Stimulated activated CD8-positive, alpha-beta memory T cell treated with anti-CD3 and anti-CD28 coated beads, Interleukin-7, amount 100 ng/mL, for 4 hours (primary cell): ENCODE measurements at regions not wholly inside any gene's neighbourhood (a gene's known extent, or its start where the extent isn't known, plus 50 kb on each side); places are given as distances from the start of the nearest gene placed in this dataset.

Experiments
- DNase-seq, 2 donors: peaks; one replicate each; pipeline ENCODE4 v3.0.0-alpha.2; 2020; ENCODE audit warnings: low read depth in 2 of 2

DNA sequence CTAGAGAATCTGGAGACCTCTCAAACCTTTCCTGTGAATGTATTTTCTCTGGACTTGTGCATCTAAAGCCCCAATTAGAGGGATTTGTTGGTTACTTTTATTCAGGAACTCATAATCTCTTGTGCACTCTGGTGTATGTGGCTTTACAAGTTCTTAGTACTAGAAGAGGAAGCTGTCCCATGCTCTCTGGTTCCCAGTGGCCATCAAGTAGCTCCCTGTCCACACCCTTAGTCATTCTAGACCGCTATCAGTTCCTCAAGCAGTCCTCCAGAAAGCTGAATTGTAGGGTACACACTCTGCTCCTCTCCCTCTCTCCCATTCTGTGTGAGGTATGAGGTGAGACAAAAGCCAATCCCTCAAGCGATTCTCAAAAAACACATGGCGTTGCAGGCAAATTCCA, 470.3 kb downstream of the PTPRC start:
- DNase-seq: no peak

GRCh38 chr1:199112365-199112764, 473.5 kb downstream of the PTPRC start:
- DNase-seq: no peak

DNA sequence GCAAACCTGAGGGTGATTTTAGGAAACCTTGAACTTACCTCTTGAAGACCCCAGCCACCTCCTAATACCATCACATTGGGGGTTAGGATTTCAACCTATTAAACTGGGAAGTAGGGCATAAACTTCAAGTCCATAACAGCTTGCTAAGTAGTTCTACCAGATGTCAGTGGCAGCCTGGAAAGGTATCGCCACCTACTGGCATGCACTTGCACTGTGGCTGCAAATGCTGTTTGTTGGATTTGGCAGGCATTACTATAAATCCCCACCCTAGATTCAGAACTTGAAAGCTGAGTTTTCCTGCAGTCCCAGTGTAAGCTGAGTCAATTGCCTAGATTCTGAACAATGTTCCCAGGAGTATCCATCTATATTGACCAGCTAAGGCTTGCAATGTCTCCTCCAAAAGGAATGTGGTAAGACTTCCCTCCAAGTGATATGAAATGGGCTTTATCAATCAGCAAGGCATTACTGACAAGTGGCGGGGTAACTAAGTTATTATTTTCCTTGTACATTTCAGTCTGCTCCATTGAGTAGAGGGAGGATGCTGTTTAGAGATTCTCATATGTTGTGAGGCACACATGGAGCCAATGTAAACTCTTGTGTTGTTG, 474.5 kb downstream of the PTPRC start:
- peak; percentile 43 to 49 for DNase-seq

DNA sequence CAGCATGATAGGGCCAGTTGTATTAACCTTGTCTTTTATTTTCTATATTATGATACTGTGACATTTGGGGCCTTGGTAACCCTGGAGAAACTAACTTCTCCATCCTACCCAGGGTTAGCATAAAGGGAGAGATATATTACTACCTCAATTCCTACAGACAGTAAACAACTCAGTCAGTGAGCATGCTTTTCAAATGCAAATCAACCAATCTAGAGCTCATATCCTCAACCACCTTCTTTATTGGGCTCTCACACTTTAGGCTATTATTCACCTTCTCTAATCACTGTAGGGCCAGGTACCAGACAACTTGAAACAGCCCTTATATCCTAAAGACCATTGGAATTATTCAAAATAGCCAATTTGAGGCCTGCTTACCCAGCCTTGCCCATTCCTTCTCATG, 477.6 kb downstream of the PTPRC start:
- no peak for DNase-seq

DNA sequence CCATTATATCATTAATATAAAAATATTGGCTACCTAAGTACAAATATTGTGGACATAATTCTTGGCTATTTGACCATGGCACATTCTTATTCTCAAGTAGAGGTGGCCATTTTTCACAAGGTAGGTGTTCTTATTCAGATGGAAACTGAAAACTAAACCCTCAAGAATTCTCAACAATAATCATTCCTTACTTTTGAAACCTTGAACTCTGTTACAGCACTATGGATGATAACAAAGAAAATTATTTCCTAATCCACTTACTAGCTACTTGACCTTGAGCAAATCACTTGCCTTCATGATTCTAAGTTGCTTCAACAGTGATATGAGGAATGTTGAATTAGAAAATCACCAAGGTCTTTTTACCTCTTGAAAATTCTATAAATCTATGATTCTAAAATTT, 482.2 kb downstream of the PTPRC start:
- no peak for DNase-seq

DNA sequence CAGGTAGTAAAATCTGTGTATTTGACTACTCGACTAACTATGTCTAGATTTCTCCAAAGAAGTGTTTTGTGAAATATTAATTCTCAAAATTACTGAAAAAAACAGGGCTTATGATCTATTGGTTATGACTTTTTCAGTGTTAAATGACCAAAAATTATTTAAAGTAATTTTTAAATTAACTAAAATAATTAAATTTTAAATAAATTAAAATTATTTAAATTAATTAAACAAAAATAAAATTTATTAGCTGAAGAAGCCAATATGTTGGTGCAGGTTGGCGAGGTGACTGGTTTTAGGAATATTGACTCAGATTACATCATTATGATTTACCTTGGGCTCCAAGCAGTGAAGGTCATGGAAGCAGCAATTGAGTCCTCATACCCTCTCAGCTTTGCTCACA, 483.2 kb downstream of the PTPRC start:
- no peak for DNase-seq

GRCh38 chr1:199122532-199123311, 483.9 kb downstream of the PTPRC start:
- no peak for DNase-seq

DNA sequence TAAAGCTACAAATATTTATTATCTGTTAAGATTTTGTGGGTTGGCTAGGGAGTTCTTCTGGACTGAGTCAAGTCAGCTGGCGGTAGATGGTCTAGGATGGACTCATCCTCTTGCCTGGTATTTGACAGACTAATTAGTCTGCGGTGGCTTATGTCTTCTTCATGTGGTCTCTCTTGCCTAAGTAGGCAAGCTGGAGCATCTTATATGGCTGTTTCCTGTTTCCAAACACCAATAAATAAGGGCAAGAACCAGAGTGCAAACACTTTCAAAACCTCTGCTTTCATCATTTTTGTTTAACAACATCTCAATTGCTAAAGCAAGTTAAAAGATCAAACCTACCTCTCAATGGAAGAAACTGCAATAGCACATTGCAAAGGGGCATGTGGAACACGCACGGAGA, 484.8 kb downstream of the PTPRC start:
- no peak for DNase-seq

DNA sequence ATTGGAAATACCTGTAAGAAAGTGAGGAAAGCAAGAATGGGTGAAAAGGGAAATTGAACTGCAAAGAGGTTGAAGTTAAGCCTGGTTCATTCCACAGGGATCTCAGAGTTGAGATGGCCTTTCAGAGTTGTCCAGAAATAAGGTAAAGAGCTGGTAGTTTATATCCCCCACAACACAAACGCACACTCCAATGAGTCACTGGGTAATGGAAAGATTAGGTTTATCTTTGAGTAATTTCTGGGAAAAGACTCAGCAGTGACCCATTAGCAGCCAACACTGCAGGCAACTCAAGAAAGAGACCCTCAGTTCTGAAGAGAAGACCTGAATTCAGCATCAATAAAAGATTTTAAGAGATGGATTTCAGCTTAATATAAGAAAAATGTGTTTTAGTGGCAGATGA, 485.5 kb downstream of the PTPRC start:
- DNase-seq: no peak

- no peak for DNase-seq
These were observed 490.4 kb downstream of the PTPRC start for GRCh38 chr1:199129247-199129646.

- no peak for DNase-seq
These were observed 493.2 kb downstream of the PTPRC start for GRCh38 chr1:199132006-199132405.

DNA sequence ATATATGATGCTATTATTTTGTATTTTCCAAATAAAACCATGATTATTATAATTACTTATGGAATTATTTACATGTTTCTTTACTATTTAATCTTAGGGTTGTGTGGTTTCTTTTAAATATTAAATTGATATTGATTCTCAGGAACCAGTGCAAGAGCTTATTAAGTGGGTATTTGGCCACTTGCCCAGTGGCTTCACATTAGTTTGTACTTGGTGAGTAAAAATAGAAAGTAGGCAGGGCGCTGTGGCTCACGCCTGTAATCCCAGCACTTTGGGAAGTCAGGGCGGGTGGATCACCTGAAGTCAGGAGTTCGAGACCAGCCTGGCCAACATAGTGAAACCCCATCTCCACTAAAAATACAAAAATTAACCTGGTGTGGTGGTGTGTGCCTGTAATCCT, 497.1 kb downstream of the PTPRC start:
- no peak for DNase-seq

DNA sequence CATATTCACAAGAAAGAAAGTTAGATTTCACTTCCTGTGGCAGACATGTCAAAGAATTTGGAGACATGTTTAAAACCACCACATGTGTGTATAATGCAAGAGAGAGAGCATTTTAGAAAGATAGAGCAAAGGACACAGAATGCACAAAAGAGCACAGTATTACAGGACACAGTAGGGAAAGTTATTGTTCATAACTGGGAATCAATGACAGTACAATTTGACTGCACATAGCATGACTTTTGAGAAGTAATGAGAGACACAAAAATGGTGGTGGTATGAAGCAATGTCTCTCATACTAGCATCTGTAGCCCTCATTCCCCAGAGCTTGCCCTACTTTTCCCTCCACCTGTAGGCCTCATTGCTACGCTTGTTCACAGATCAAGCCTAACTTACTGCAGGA, 499.2 kb downstream of the PTPRC start:
- DNase-seq: no peak

GRCh38 chr1:199149591-199149990, 510.8 kb downstream of the PTPRC start:
- DNase-seq: no peak

- no peak for DNase-seq
These were observed 511.9 kb downstream of the PTPRC start for GRCh38 chr1:199150756-199151155.

GRCh38 chr1:199151634-199152425, 513.0 kb downstream of the PTPRC start:
- no peak for DNase-seq

- DNase-seq: no peak
These were observed 513.8 kb downstream of the PTPRC start for GRCh38 chr1:199152676-199153075.

GRCh38 chr1:199155166-199156019, 516.6 kb downstream of the PTPRC start:
- DNase-seq: no peak

DNA sequence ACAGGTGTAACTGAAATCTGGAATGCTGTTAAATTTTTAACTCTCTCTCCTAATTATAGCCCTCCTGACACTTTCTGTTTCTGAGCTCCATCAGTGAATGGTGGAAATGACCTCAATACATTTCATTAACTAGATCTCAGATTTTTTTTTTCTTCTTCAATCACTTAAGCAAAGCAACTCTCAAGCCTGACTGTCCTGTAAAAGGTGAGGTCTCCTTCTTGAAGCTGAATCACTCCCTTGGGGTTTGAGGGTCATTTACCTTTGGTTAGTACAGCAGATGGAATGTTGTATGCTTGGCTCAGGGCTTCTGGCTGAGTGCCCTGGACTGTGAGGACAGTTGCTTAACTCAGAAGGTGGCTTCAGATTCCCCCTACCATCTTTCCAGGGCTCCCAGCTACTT, 518.7 kb downstream of the PTPRC start:
- no peak for DNase-seq

GRCh38 chr1:199160521-199161318, 521.9 kb downstream of the PTPRC start:
- no peak for DNase-seq

- no peak for DNase-seq
These were observed 522.5 kb downstream of the PTPRC start for GRCh38 chr1:199161319-199161680.
